Bronchial epithelial cell (primary cell): ENCODE measurements at regions not wholly inside any gene's neighbourhood (a gene's known extent, or its start where the extent isn't known, plus 50 kb on each side); places are given as distances from the start of the nearest gene placed in this dataset.

Experiments used
- DNase-seq: peaks from one replicate; pipeline ENCODE4 v3.0.0-alpha.2; 2010; ENCODE audit warnings: low read depth
- FAIRE-seq: peaks from 2 replicates; lab custom pipeline; 2011; peaks lifted over from hg19 to GRCh38; lab: Jason Lieb, UNC
- H3K27me3 ChIP-seq: 2 replicates; pipeline ENCODE4 v1.5.1; 2011; ENCODE audit warnings: low read length; ENCODE audit not compliant: control insufficient read depth, insufficient read depth
- H3K36me3 ChIP-seq: 2 replicates; pipeline ENCODE4 v1.5.1; 2011; ENCODE audit warnings: low read length; ENCODE audit not compliant: control insufficient read depth, insufficient read depth
- H3K4me3 ChIP-seq: 2 replicates; pipeline ENCODE4 v1.5.1; 2011; ENCODE audit warnings: mild to moderate bottlenecking, low read depth, low read length, control low read depth
- CTCF ChIP-seq: IDR thresholded peaks from 2 replicates; pipeline ENCODE4 v1.5.1; 2011; ENCODE audit warnings: mild to moderate bottlenecking, moderate library complexity, low read length, control low read depth, inconsistent platforms; ENCODE audit not compliant: insufficient read depth, severe bottlenecking

- no peak for FAIRE-seq
- H3K27me3 ChIP-seq = no peaks in the 10 kb centered on the region
Measured at GRCh38 chr2:128639120-128639477, 320.4 kb upstream of the HS6ST1 start.

GRCh38 chr2:128639693-128640092, 321.0 kb upstream of the HS6ST1 start:
- Histone ChIP-seq H3K27me3 (no peaks in the 10 kb centered on the region), H3K36me3 (no peaks in the 10 kb centered on the region), H3K4me3 (no peak overlapping the region)
- no peak for TF ChIP-seq CTCF
- no peak for FAIRE-seq
- no peak for DNase-seq

More at GRCh38 chr2:128639120-128639477, 320.4 kb upstream of the HS6ST1 start:
- Histone ChIP-seq H3K4me3 (no peak overlapping the region), H3K36me3 (no peaks in the 10 kb centered on the region)
- no peak for TF ChIP-seq CTCF
- no peak for DNase-seq

- DNase-seq (no peak), FAIRE-seq (peak; percentile 90)
- TF ChIP-seq CTCF = no peak
- Histone ChIP-seq H3K4me3 (no peak overlapping the region), H3K27me3 (no peaks in the 10 kb centered on the region), H3K36me3 (no peaks in the 10 kb centered on the region)
Measured at GRCh38 chr2:128640166-128640844, 321.6 kb upstream of the HS6ST1 start.

GRCh38 chr2:128640845-128641360, 322.2 kb upstream of the HS6ST1 start:
- TF ChIP-seq CTCF = no peak
- H3K27me3 ChIP-seq = no peaks in the 10 kb centered on the region
- no peak for DNase-seq

GRCh38 chr2:128641421-128642080, 322.9 kb upstream of the HS6ST1 start:
- Histone ChIP-seq H3K4me3 (no peak overlapping the region), H3K36me3 (no peaks in the 10 kb centered on the region), H3K27me3 (no peaks in the 10 kb centered on the region)
- no peak for TF ChIP-seq CTCF
- DNase-seq = no peak
- FAIRE-seq = no peak

More at GRCh38 chr2:128640845-128641360, 322.2 kb upstream of the HS6ST1 start:
- Histone ChIP-seq H3K4me3 (no peak overlapping the region), H3K36me3 (no peaks in the 10 kb centered on the region)
- peak; percentile 23 for FAIRE-seq
